GM19328 (cell line): ENCODE measurements at regions not wholly inside any gene's neighbourhood (a gene's known extent, or its start where the extent isn't known, plus 50 kb on each side); places are given as distances from the start of the nearest gene placed in this dataset.

Experiments used
- ATAC-seq: cut with Tn5 transposase; IDR thresholded peaks from one replicate; pipeline ENCODE4 v1.9.1; 2021; ENCODE audit warnings: mild to moderate bottlenecking, moderate library complexity; ENCODE audit not compliant: unreplicated experiment

GRCh38 chr4:11484531-11484930 lies 55.8 kb upstream of the HS3ST1 start:
- ATAC-seq = no peak

- ATAC-seq = no peak
Observed at GRCh38 chr4:11483046-11483445, 54.4 kb upstream of the HS3ST1 start.

- ATAC-seq = no peak
Observed at GRCh38 chr4:11480683-11481082, 52.0 kb upstream of the HS3ST1 start.
